ENCODE measurements at regions not wholly inside any gene's neighbourhood (a gene's known extent, or its start where the extent isn't known, plus 50 kb on each side); places are given as distances from the start of the nearest gene placed in this dataset.

DNA sequence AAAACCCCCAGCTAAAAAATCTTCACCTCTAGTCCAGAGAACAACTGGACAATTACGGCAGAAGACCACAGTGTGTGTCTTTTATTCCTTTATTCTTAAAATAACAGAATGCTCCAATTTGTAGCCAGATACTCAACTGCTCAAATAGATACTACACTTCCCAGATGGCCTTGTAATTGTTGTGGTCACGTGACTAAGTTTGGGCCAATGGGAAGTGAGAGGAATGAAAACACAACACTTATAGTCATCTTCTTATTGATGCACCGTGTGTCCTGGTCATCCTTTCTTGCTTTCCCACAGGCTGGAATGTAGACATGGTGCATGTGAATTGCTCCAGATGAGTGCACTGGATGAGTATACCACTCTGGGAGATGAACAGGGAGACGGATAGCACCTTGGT lies 145.1 kb downstream of the CDC42EP3 start:
- TF ChIP-seq, protein P1, sequence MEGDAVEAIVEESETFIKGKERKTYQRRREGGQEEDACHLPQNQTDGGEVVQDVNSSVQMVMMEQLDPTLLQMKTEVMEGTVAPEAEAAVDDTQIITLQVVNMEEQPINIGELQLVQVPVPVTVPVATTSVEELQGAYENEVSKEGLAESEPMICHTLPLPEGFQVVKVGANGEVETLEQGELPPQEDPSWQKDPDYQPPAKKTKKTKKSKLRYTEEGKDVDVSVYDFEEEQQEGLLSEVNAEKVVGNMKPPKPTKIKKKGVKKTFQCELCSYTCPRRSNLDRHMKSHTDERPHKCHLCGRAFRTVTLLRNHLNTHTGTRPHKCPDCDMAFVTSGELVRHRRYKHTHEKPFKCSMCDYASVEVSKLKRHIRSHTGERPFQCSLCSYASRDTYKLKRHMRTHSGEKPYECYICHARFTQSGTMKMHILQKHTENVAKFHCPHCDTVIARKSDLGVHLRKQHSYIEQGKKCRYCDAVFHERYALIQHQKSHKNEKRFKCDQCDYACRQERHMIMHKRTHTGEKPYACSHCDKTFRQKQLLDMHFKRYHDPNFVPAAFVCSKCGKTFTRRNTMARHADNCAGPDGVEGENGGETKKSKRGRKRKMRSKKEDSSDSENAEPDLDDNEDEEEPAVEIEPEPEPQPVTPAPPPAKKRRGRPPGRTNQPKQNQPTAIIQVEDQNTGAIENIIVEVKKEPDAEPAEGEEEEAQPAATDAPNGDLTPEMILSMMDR (IDR thresholded peaks at IDR 0.05), result no peak
- no peak for TF ChIP-seq POLR2A (IDR thresholded peaks at IDR 0.05)
